A549 (cell line): ENCODE measurements at regions not wholly inside any gene's neighbourhood (a gene's known extent, or its start where the extent isn't known, plus 50 kb on each side); places are given as distances from the start of the nearest gene placed in this dataset.

Experiments used
- ATAC-seq, 2 experiments: fragments of 200-7000 bp in 1 of 2; fragments of >200 bp in 1 of 2; cut with Nextera tagmentation in 1 of 2; cut with Tn5 transposase in 1 of 2; 3 replicates each; pipeline versions ENCODE4 v1.8.0 to v1.9.1; 2018 to 2020; ENCODE audit warnings: mild to moderate bottlenecking in 1 of 2, moderate library complexity in 1 of 2
- CTCF ChIA-PET: fragments of 300-600 bp; sonication (Branson Sonifier 250); formaldehyde crosslinking; extraction: SDS; loops from one replicate; lab custom pipeline; 2021; ENCODE audit warnings: antibody characterized with exemption, inconsistent platforms; lab: Yijun Ruan, JAX
- POLR2A ChIA-PET: fragments of 350-600 bp; formaldehyde crosslinking; extraction: SDS; loops from one replicate; lab custom pipeline; 2021; ENCODE audit warnings: antibody characterized with exemption, inconsistent platforms; lab: Yijun Ruan, JAX
- DNase-seq, 2 experiments: peaks; one replicate each; pipeline versions ENCODE4 v3.0.0 to v3.0.0-alpha.2; 2011 to 2016; ENCODE audit warnings: low read depth in 1 of 2, low spot score in 1 of 2
- FAIRE-seq: peaks from 2 replicates; lab custom pipeline; 2011; peaks lifted over from hg19 to GRCh38; lab: Jason Lieb, UNC
- H3K27ac ChIP-seq, 2 experiments: fragments of >200 bp; sonication (Bioruptor Twin); formaldehyde crosslinking; 3 replicates each; pipeline ENCODE4 v1.5.1; 2016 to 2017
- H3K4me1 ChIP-seq: fragments of >200 bp; sonication (Bioruptor Twin); formaldehyde crosslinking; 3 replicates; pipeline ENCODE4 v1.6.1; 2016
- H3K4me2 ChIP-seq: fragments of >200 bp; sonication (Bioruptor Twin); formaldehyde crosslinking; 3 replicates; pipeline ENCODE4 v1.6.1; 2016
- H3K4me3 ChIP-seq: fragments of >200 bp; sonication (Bioruptor Twin); formaldehyde crosslinking; 3 replicates; pipeline ENCODE4 v1.5.1; 2016
- H3K9me3 ChIP-seq: fragments of >200 bp; sonication (Bioruptor Twin); formaldehyde crosslinking; 3 replicates; pipeline ENCODE4 v1.6.1; 2016
- BHLHE40 ChIP-seq: IDR thresholded peaks from 2 replicates; pipeline ENCODE4 v1.6.1; 2012; ENCODE audit warnings: low read depth, low read length, inconsistent platforms
- CBX2 ChIP-seq: fragments of 200-600 bp; sonication (generic); IDR thresholded peaks from 2 replicates; pipeline ENCODE4 v1.6.1; 2016; ENCODE audit warnings: low read depth, mild to moderate bottlenecking, borderline replicate concordance
- CEBPB ChIP-seq, 2 experiments: fragments of >200 bp in 1 of 2; sonication (Bioruptor Twin) in 1 of 2; formaldehyde crosslinking in 1 of 2; IDR thresholded peaks; 2 replicates each; pipeline ENCODE4 v1.6.1; 2012 to 2016
- EHF ChIP-seq: fragments of 250-450 bp; sonication (Bioruptor Pico); IDR thresholded peaks from 2 replicates; pipeline ENCODE4 v1.5.0; 2020; ENCODE audit warnings: mild to moderate bottlenecking
- EHMT2 ChIP-seq: fragments of 200-600 bp; sonication (generic); IDR thresholded peaks from 2 replicates; pipeline ENCODE4 v1.6.1; 2016; ENCODE audit warnings: antibody characterized with exemption, low read depth, mild to moderate bottlenecking, moderate library complexity
- FOXS1 ChIP-seq: fragments of 250-450 bp; sonication (Bioruptor Pico); IDR thresholded peaks from 2 replicates; pipeline ENCODE4 v1.5.0; 2020; ENCODE audit warnings: mild to moderate bottlenecking, moderate library complexity
- MAFK ChIP-seq: fragments of 450-650 bp; IDR thresholded peaks from 2 replicates; pipeline ENCODE4 v1.6.1; 2014; ENCODE audit not compliant: partially characterized antibody
- MYC ChIP-seq: IDR thresholded peaks from 2 replicates; pipeline ENCODE4 v1.6.1; 2012; ENCODE audit warnings: mild to moderate bottlenecking, inconsistent platforms, low read length, improper control_type of control experiment, borderline replicate concordance
- NR3C1 ChIP-seq: fragments of >200 bp; sonication (Bioruptor Twin); formaldehyde crosslinking; IDR thresholded peaks from 3 replicates; pipeline ENCODE4 v1.6.1; 2017
- RARB ChIP-seq: fragments of 250-450 bp; sonication (Bioruptor Pico); IDR thresholded peaks from 2 replicates; pipeline ENCODE4 v1.8.0; 2021; ENCODE audit warnings: mild to moderate bottlenecking, moderate library complexity
- RNF2 ChIP-seq: fragments of 200-600 bp; sonication (generic); IDR thresholded peaks from 2 replicates; pipeline ENCODE4 v1.6.1; 2016; ENCODE audit warnings: low read depth, mild to moderate bottlenecking, antibody characterized with exemption, moderate library complexity, borderline replicate concordance
- SMC3 ChIP-seq: fragments of >200 bp; sonication (Bioruptor Twin); formaldehyde crosslinking; IDR thresholded peaks from 3 replicates; pipeline ENCODE4 v1.6.1; 2018; ENCODE audit warnings: inconsistent platforms
- TFCP2L1 ChIP-seq: fragments of 250-450 bp; sonication (Bioruptor Pico); IDR thresholded peaks from 2 replicates; pipeline ENCODE4 v1.5.0; 2021; ENCODE audit warnings: mild to moderate bottlenecking
- ZNF302 ChIP-seq: fragments of 250-450 bp; sonication (Bioruptor Pico); IDR thresholded peaks from 2 replicates; pipeline ENCODE4 v1.9.0; 2021; ENCODE audit warnings: inconsistent platforms, mild to moderate bottlenecking, moderate library complexity
- WGBS: methylation state at CpG from one replicate; pipeline ENCODE4 v1.1.6; 2017; ENCODE audit errors: missing lambda C conversion rate; 5-methylcytosine and 5-hydroxymethylcytosine counted together
- TF ChIP-seq, protein P1 (sequence below): fragments of >200 bp; sonication (Bioruptor Twin); formaldehyde crosslinking; IDR thresholded peaks from 2 replicates; pipeline ENCODE4 v1.6.1; 2016
- TF ChIP-seq, protein P2 (sequence below): IDR thresholded peaks from 2 replicates; pipeline ENCODE4 v1.6.1; 2012; ENCODE audit warnings: low read depth, borderline replicate concordance
- TF ChIP-seq, protein P3 (sequence below): fragments of >200 bp; sonication (Bioruptor Twin); formaldehyde crosslinking; IDR thresholded peaks from 3 replicates; pipeline ENCODE4 v1.6.1; 2016

GRCh38 chrX:13499736-13500135, 69.7 kb upstream of the EGFL6 start:
- TF ChIP-seq CEBPB (IDR thresholded peaks at IDR 0.05), result no peak
- no peak for TF ChIP-seq FOXS1
- TF ChIP-seq TFCP2L1 (CRISPR knock-in tag), result no peak
- TF ChIP-seq MYC, result no peak
- TF ChIP-seq, protein P1, sequence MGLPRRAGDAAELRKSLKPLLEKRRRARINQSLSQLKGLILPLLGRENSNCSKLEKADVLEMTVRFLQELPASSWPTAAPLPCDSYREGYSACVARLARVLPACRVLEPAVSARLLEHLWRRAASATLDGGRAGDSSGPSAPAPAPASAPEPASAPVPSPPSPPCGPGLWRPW, result no peak
- TF ChIP-seq RARB (CRISPR knock-in tag), result no peak
- Histone ChIP-seq H3K27ac (no peak overlapping the region), H3K4me3 (no peak overlapping the region), H3K4me2 (no peak overlapping the region), H3K4me1 (no peaks in the 10 kb centered on the region), H3K9me3 (no peaks in the 10 kb centered on the region)
- no peak for FAIRE-seq
- no peak for ATAC-seq
- POLR2A ChIA-PET, result interaction anchor here (0.6 kb wide), 1 partner anchor 531 kb away, joined by 3 read pairs; no protein-coding TSS in a partner anchor
- CTCF ChIA-PET, result interaction anchor here (0.6 to 0.9 kb wide), 3 partner anchors 146 to 553 kb away, joined by 4 to 6 read pairs (median 5); no protein-coding TSS in a partner anchor
- DNase-seq, result no peak
- 64% methylated on average over 2 of the region's 2 CpGs for WGBS

DNA sequence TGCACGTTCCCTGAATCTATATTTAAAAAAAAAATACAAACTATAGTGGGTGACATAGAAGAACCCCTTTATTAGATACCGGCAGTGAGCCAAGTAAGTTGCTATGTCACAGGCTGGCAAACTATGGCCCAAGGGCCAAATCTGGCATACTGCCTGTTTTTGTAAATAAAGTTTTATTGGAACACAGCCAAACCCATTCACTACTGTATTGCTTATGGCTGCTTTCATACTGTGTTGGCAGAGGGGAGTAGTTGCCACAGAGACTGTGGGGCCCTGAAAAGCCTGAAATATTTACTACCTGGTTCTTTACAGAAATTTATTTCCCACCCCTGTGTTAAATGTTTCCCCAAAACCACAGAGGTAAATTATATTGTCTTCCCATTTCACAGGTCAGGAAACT, 71.2 kb upstream of the EGFL6 start:
- no peaks in the 10 kb centered on the region for H3K4me1 ChIP-seq
- no peaks in the 10 kb centered on the region for H3K9me3 ChIP-seq
- H3K27ac ChIP-seq, result no peak overlapping the region
- WGBS, result 96% methylated on average over 2 of the region's 2 CpGs
- ATAC-seq (no peak), FAIRE-seq (no peak), DNase-seq (no peak)
- ChIA-PET CTCF (interaction anchor here (1.1 kb wide), 1 partner anchor 10 kb away, joined by 3 read pairs; no protein-coding TSS in a partner anchor), POLR2A (no interaction called here)
- TF ChIP-seq NR3C1, result no peak
- no peak for TF ChIP-seq RARB (CRISPR knock-in tag)
- TF ChIP-seq, protein P2, sequence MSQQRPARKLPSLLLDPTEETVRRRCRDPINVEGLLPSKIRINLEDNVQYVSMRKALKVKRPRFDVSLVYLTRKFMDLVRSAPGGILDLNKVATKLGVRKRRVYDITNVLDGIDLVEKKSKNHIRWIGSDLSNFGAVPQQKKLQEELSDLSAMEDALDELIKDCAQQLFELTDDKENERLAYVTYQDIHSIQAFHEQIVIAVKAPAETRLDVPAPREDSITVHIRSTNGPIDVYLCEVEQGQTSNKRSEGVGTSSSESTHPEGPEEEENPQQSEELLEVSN, result no peak
- TF ChIP-seq BHLHE40, result no peak
- TF ChIP-seq EHMT2, result no peak
- no peak overlapping the region for H3K4me2 ChIP-seq
- H3K4me3 ChIP-seq, result no peak overlapping the region

DNA sequence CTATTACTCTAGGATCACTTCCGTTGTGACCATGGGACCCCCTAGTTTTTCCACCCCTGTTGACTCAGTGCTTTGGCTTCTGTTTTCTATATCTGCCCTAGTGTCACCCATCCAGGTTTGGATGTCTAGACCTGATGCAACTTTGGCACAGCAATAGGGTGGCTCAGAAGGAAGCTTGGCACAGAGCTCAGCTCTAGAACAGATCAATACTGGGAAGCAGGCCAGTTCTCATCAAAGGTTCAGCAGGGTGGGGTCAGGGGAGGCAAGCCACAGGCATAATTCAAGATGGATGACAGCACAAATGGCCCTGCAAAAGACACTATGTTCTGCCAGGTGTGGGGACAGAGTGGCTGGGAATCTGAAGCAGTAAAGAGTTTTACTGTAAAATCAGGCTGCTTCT, 74.2 kb upstream of the EGFL6 start:
- ATAC-seq (no peak), FAIRE-seq (no peak), DNase-seq (no peak)
- CTCF ChIA-PET, result interaction anchor here (1.2 kb wide), 1 partner anchor 548 kb away, joined by 4 read pairs; no protein-coding TSS in a partner anchor
- no peak overlapping the region for H3K4me2 ChIP-seq
- POLR2A ChIA-PET, result no interaction called here
- no peaks in the 10 kb centered on the region for H3K4me1 ChIP-seq
- H3K4me3 ChIP-seq, result no peak overlapping the region
- TF ChIP-seq, protein P2, result no peak
- TF ChIP-seq ZNF302 (CRISPR knock-in tag), result no peak
- no peak for TF ChIP-seq RNF2
- TF ChIP-seq SMC3, result no peak
- no peak for TF ChIP-seq CBX2
- no peak overlapping the region for H3K27ac ChIP-seq
- no peaks in the 10 kb centered on the region for H3K9me3 ChIP-seq
- WGBS, result 60% methylated on average over 1 of the region's 1 CpG

- DNase-seq (no peak), FAIRE-seq (no peak), ATAC-seq (no peak)
- 76% methylated on average over 2 of the region's 2 CpGs for WGBS
- Histone ChIP-seq H3K9me3 (no peaks in the 10 kb centered on the region), H3K4me2 (no peak overlapping the region), H3K4me1 (0 out of 3 replicates have a peak, but pooled peaks cover 3% of the 10 kb centered on the region), H3K4me3 (no peak overlapping the region), H3K27ac (no peak overlapping the region)
- ChIA-PET POLR2A (no interaction called here), CTCF (interaction anchor here (1.2 kb wide), 1 partner anchor 548 kb away, joined by 4 read pairs; no protein-coding TSS in a partner anchor)
- TF ChIP-seq FOXS1 (no peak), RARB (CRISPR knock-in tag) (no peak), EHF (no peak), TFCP2L1 (CRISPR knock-in tag) (no peak), MAFK (no peak)
- TF ChIP-seq, protein P3, sequence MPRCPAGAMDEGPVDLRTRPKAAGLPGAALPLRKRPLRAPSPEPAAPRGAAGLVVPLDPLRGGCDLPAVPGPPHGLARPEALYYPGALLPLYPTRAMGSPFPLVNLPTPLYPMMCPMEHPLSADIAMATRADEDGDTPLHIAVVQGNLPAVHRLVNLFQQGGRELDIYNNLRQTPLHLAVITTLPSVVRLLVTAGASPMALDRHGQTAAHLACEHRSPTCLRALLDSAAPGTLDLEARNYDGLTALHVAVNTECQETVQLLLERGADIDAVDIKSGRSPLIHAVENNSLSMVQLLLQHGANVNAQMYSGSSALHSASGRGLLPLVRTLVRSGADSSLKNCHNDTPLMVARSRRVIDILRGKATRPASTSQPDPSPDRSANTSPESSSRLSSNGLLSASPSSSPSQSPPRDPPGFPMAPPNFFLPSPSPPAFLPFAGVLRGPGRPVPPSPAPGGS, result no peak
- TF ChIP-seq, protein P2, result no peak
These were observed 74.8 kb upstream of the EGFL6 start for GRCh38 chrX:13494562-13494961.
